SK-N-SH (cell line): ENCODE measurements at regions not wholly inside any gene's neighbourhood (a gene's known extent, or its start where the extent isn't known, plus 50 kb on each side); places are given as distances from the start of the nearest gene placed in this dataset.

ENCODE experiments used
- CTCF ChIA-PET: fragments of 300-600, 350-600 bp; formaldehyde crosslinking; extraction: SDS; loops from one replicate; lab custom pipeline; 2021; lab: Yijun Ruan, JAX
- POLR2A ChIA-PET: fragments of 350-600 bp; sonication (Branson Sonifier 250); formaldehyde crosslinking; extraction: SDS; loops from one replicate; lab custom pipeline; 2020; ENCODE audit warnings: antibody characterized with exemption, inconsistent platforms; lab: Yijun Ruan, JAX
- DNase-seq: peaks from one replicate; pipeline ENCODE4 v3.0.0; 2012
- H2AFZ ChIP-seq: fragments of 200-600 bp; sonication (generic); 2 replicates; pipeline ENCODE4 v1.8.1; 2016; ENCODE audit warnings: antibody characterized with exemption, mild to moderate bottlenecking, low read depth
- H3F3A ChIP-seq: fragments of 200-600 bp; sonication (generic); replicated peaks from 2 replicates; pipeline ENCODE3; 2016; ENCODE audit warnings: antibody characterized with exemption, mild to moderate bottlenecking; ENCODE audit not compliant: insufficient read depth
- H3K27ac ChIP-seq, 2 experiments: fragments of 200-500 bp in 1 of 2; fragments of 200-600 bp in 1 of 2; sonication (Bioruptor generic) in 1 of 2; sonication (generic), shearing (Covaris generic) in 1 of 2; 2 replicates each; pipeline versions ENCODE4 v1.5.1 to v1.6.1; 2014 to 2016; ENCODE audit warnings: low read depth in 2 of 2, inconsistent platforms in 1 of 2, low read length in 1 of 2, mild to moderate bottlenecking in 1 of 2, mixed read lengths in 1 of 2
- H3K27me3 ChIP-seq: fragments of 200-600 bp; sonication (generic), shearing (Covaris generic); 2 replicates; pipeline ENCODE4 v1.6.1; 2016; ENCODE audit warnings: mixed run types; ENCODE audit not compliant: insufficient read depth
- H3K36me3 ChIP-seq, 2 experiments: fragments of 200-500 bp in 1 of 2; fragments of 200-600 bp in 1 of 2; sonication (Bioruptor generic) in 1 of 2; sonication (generic) in 1 of 2; replicated peaks in 1 of 2; 2 replicates each; pipeline versions ENCODE3 to v1.5.1; 2014 to 2016; ENCODE audit warnings: low read length in 1 of 2, mild to moderate bottlenecking in 1 of 2; ENCODE audit not compliant: insufficient read depth in 2 of 2, control insufficient read depth in 1 of 2
- H3K4me1 ChIP-seq, 2 experiments: fragments of 200-500 bp in 1 of 2; fragments of 200-600 bp in 1 of 2; sonication (Bioruptor generic) in 1 of 2; sonication (generic), shearing (Covaris generic) in 1 of 2; 2 replicates each; pipeline versions ENCODE4 v1.5.1 to v1.6.1; 2014 to 2016; ENCODE audit warnings: low read depth in 1 of 2, low read length in 1 of 2, mixed run types in 1 of 2; ENCODE audit not compliant: insufficient read depth in 2 of 2, control insufficient read depth in 1 of 2
- H3K4me2 ChIP-seq: fragments of 200-600 bp; sonication (generic), shearing (Covaris generic); 2 replicates; pipeline ENCODE4 v1.6.1; 2017; ENCODE audit warnings: mixed run types
- H3K4me3 ChIP-seq, 2 experiments: fragments of 200-500 bp in 1 of 2; fragments of 200-600 bp in 1 of 2; sonication (Bioruptor generic) in 1 of 2; sonication (generic), shearing (Covaris generic) in 1 of 2; 2 replicates each; pipeline versions ENCODE4 v1.5.1 to v1.8.1; 2014 to 2016; ENCODE audit warnings: low read depth in 2 of 2, inconsistent platforms in 1 of 2, low read length in 1 of 2, mild to moderate bottlenecking in 1 of 2, mixed read lengths in 1 of 2, moderate library complexity in 1 of 2
- H3K79me2 ChIP-seq: fragments of 200-600 bp; sonication (generic); 2 replicates; pipeline ENCODE4 v1.8.1; 2017; ENCODE audit warnings: mild to moderate bottlenecking; ENCODE audit not compliant: insufficient read depth
- H3K9ac ChIP-seq: fragments of 200-600 bp; sonication (generic); 2 replicates; pipeline ENCODE4 v1.6.1; 2017; ENCODE audit warnings: mixed run types
- H3K9me2 ChIP-seq: fragments of 200-600 bp; sonication (generic); 2 replicates; pipeline ENCODE4 v1.6.1; 2017; ENCODE audit warnings: mixed run types
- H3K9me3 ChIP-seq: fragments of 200-600 bp; sonication (generic); 2 replicates; pipeline ENCODE4 v1.6.1; 2017; ENCODE audit warnings: mixed run types, mild to moderate bottlenecking, moderate library complexity
- H4K20me1 ChIP-seq: fragments of 200-600 bp; sonication (generic); 2 replicates; pipeline ENCODE4 v1.6.1; 2017; ENCODE audit warnings: mild to moderate bottlenecking, mixed run types; ENCODE audit not compliant: insufficient read depth
- CHD2 ChIP-seq: fragments of 150-350 bp; IDR thresholded peaks from 2 replicates; pipeline ENCODE4 v1.6.1; 2018; ENCODE audit warnings: low read length; ENCODE audit not compliant: partially characterized antibody
- EZH2phosphoT487 ChIP-seq: fragments of 200-600 bp; sonication (generic); IDR thresholded peaks from 2 replicates; pipeline ENCODE4 v1.6.1; 2017; ENCODE audit warnings: low read depth, mixed run types, mild to moderate bottlenecking, antibody characterized with exemption, moderate library complexity, borderline replicate concordance
- FOXJ3 ChIP-seq: sonication (generic); formaldehyde crosslinking; IDR thresholded peaks from 2 replicates; pipeline ENCODE4 v1.5.1; 2020; ENCODE audit warnings: mild to moderate bottlenecking, missing genetic modification reagents
- FOXM1 ChIP-seq: IDR thresholded peaks from 2 replicates; pipeline ENCODE4 v1.4.0; 2012; ENCODE audit warnings: low read depth, mild to moderate bottlenecking
- GATA2 ChIP-seq: sonication (generic); formaldehyde crosslinking; IDR thresholded peaks from 2 replicates; pipeline ENCODE4 v1.5.0; 2020; ENCODE audit warnings: mild to moderate bottlenecking, missing genetic modification reagents
- JUND ChIP-seq: IDR thresholded peaks from 2 replicates; pipeline ENCODE4 v1.4.0; 2012
- MAX ChIP-seq: IDR thresholded peaks from 2 replicates; pipeline ENCODE4 v1.4.0; 2012; ENCODE audit warnings: low read depth
- MEF2A ChIP-seq: IDR thresholded peaks from 2 replicates; pipeline ENCODE4 v1.4.0; 2012; ENCODE audit warnings: low read depth, borderline replicate concordance
- MXI1 ChIP-seq: IDR thresholded peaks from 2 replicates; pipeline ENCODE4 v1.6.1; 2012; ENCODE audit warnings: mild to moderate bottlenecking, low read depth, low read length, improper control_type of control experiment
- POLR2AphosphoS5 ChIP-seq: IDR thresholded peaks from 2 replicates; pipeline ENCODE4 v1.6.1; 2012; ENCODE audit warnings: low read depth, low read length
- RAD21 ChIP-seq: IDR thresholded peaks from 2 replicates; pipeline ENCODE4 v1.6.1; 2012; ENCODE audit warnings: mild to moderate bottlenecking, low read length
- RXRA ChIP-seq: IDR thresholded peaks from 2 replicates; pipeline ENCODE4 v1.4.0; 2012; ENCODE audit warnings: low read depth, mild to moderate bottlenecking, borderline replicate concordance
- SMC3 ChIP-seq: IDR thresholded peaks from 2 replicates; pipeline ENCODE4 v1.6.1; 2012; ENCODE audit warnings: low read depth, low read length, improper control_type of control experiment
- USF2 ChIP-seq: fragments of 150-350 bp; IDR thresholded peaks from 2 replicates; pipeline ENCODE4 v1.6.1; 2017; ENCODE audit warnings: antibody characterized with exemption, low read length, low read depth, borderline replicate concordance
- YY1 ChIP-seq: IDR thresholded peaks from 2 replicates; pipeline ENCODE4 v1.4.0; 2012; ENCODE audit warnings: low read depth, mild to moderate bottlenecking
- WGBS: methylation state at CpG from one replicate; pipeline ENCODE4 v1.1.6; 2017; ENCODE audit warnings: low lambda C conversion rate; 5-methylcytosine and 5-hydroxymethylcytosine counted together
- TF ChIP-seq, protein P1 (sequence below): fragments of 200-600 bp; sonication (generic); IDR thresholded peaks from 2 replicates; pipeline ENCODE4 v1.6.1; 2017; ENCODE audit warnings: antibody characterized with exemption, mild to moderate bottlenecking, moderate library complexity
- TF ChIP-seq, protein P2 (sequence below): IDR thresholded peaks from 2 replicates; pipeline ENCODE4 v1.4.0; 2012; ENCODE audit warnings: low read depth, borderline replicate concordance
- TF ChIP-seq, protein P3 (sequence below): IDR thresholded peaks from 2 replicates; pipeline ENCODE4; 2012
- TF ChIP-seq, protein P4 (sequence below): IDR thresholded peaks from 2 replicates; pipeline ENCODE4 v1.4.0; 2012; ENCODE audit warnings: low read depth, borderline replicate concordance

- Histone ChIP-seq H3K79me2 (no peaks in the 10 kb centered on the region), H3K27ac (no peak overlapping the region), H3K9me3 (no peaks in the 10 kb centered on the region), H3K9ac (no peak overlapping the region), H3K36me3 (no peaks in the 10 kb centered on the region), H3K4me2 (no peak overlapping the region), H2AFZ (no peak overlapping the region), H3K9me2 (no peaks in the 10 kb centered on the region), H3K4me1 (peaks cover 0 to 6% of the 10 kb centered on the region in 2 experiments; a peak in 1 of 4 replicates), H3K4me3 (no peak overlapping the region)
- DNase-seq = no peak
- WGBS = 55% methylated on average over 14 of the region's 14 CpGs
- CTCF ChIA-PET = interaction anchor here (2.7 kb wide), 1 partner anchor 23 kb away, joined by 8 read pairs; no protein-coding TSS in a partner anchor
- no peak for TF ChIP-seq RXRA
- TF ChIP-seq YY1 = no peak
- TF ChIP-seq MXI1 = no peak
- TF ChIP-seq CHD2 = no peak
- no peak for TF ChIP-seq USF2
- TF ChIP-seq SMC3 = no peak
- TF ChIP-seq FOXJ3 (CRISPR knock-in tag) = no peak
- no peak for TF ChIP-seq FOXM1
- TF ChIP-seq GATA2 = no peak
- TF ChIP-seq, protein P1, sequence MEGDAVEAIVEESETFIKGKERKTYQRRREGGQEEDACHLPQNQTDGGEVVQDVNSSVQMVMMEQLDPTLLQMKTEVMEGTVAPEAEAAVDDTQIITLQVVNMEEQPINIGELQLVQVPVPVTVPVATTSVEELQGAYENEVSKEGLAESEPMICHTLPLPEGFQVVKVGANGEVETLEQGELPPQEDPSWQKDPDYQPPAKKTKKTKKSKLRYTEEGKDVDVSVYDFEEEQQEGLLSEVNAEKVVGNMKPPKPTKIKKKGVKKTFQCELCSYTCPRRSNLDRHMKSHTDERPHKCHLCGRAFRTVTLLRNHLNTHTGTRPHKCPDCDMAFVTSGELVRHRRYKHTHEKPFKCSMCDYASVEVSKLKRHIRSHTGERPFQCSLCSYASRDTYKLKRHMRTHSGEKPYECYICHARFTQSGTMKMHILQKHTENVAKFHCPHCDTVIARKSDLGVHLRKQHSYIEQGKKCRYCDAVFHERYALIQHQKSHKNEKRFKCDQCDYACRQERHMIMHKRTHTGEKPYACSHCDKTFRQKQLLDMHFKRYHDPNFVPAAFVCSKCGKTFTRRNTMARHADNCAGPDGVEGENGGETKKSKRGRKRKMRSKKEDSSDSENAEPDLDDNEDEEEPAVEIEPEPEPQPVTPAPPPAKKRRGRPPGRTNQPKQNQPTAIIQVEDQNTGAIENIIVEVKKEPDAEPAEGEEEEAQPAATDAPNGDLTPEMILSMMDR = no peak
- TF ChIP-seq, protein P2, sequence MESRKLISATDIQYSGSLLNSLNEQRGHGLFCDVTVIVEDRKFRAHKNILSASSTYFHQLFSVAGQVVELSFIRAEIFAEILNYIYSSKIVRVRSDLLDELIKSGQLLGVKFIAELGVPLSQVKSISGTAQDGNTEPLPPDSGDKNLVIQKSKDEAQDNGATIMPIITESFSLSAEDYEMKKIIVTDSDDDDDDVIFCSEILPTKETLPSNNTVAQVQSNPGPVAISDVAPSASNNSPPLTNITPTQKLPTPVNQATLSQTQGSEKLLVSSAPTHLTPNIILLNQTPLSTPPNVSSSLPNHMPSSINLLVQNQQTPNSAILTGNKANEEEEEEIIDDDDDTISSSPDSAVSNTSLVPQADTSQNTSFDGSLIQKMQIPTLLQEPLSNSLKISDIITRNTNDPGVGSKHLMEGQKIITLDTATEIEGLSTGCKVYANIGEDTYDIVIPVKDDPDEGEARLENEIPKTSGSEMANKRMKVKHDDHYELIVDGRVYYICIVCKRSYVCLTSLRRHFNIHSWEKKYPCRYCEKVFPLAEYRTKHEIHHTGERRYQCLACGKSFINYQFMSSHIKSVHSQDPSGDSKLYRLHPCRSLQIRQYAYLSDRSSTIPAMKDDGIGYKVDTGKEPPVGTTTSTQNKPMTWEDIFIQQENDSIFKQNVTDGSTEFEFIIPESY = no peak
- TF ChIP-seq MEF2A = no peak
- no peak for TF ChIP-seq JUND
- no peak for TF ChIP-seq EZH2phosphoT487
- no peak for TF ChIP-seq MAX
- TF ChIP-seq, protein P3, sequence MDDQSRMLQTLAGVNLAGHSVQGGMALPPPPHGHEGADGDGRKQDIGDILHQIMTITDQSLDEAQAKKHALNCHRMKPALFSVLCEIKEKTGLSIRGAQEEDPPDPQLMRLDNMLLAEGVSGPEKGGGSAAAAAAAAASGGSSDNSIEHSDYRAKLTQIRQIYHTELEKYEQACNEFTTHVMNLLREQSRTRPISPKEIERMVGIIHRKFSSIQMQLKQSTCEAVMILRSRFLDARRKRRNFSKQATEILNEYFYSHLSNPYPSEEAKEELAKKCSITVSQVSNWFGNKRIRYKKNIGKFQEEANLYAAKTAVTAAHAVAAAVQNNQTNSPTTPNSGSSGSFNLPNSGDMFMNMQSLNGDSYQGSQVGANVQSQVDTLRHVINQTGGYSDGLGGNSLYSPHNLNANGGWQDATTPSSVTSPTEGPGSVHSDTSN = no peak
- no peak for TF ChIP-seq RAD21
- TF ChIP-seq POLR2AphosphoS5 = no peak
- TF ChIP-seq, protein P4, sequence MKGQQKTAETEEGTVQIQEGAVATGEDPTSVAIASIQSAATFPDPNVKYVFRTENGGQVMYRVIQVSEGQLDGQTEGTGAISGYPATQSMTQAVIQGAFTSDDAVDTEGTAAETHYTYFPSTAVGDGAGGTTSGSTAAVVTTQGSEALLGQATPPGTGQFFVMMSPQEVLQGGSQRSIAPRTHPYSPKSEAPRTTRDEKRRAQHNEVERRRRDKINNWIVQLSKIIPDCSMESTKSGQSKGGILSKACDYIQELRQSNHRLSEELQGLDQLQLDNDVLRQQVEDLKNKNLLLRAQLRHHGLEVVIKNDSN = no peak
- TF ChIP-seq, all 33 proteins: peak for 0
- H3F3A ChIP-seq = no peaks in the 10 kb centered on the region
- POLR2A ChIA-PET = no interaction called here
- H4K20me1 ChIP-seq = no peaks in the 10 kb centered on the region
- H3K27me3 ChIP-seq = no peaks in the 10 kb centered on the region
Measured at GRCh38 chr10:84590327-84591193, 262.2 kb downstream of the CCSER2 start.
